Spinal cord (tissue), 9 donors: ENCODE measurements at regions not wholly inside any gene's neighbourhood (a gene's known extent, or its start where the extent isn't known, plus 50 kb on each side); places are given as distances from the start of the nearest gene placed in this dataset.
A peak's percentile ranks its signal among the peaks of the same experiment; 100 is the strongest.

Source experiments
- DNase-seq, 6 donors: peaks; one replicate each; pipeline versions ENCODE4 v3.0.0 to v3.0.0-alpha.2; 2013 to 2015; ENCODE audit warnings: low spot score in 6 of 6, low read depth in 4 of 6
- H3K27ac ChIP-seq: one replicate; pipeline ENCODE4 v1.5.1; 2013; ENCODE audit warnings: low read depth, low read length, control low read depth
- H3K27me3 ChIP-seq: one replicate; pipeline ENCODE4 v1.6.1; 2013; ENCODE audit warnings: low read length; ENCODE audit not compliant: control insufficient read depth, insufficient read depth
- H3K36me3 ChIP-seq: one replicate; pipeline ENCODE4 v1.6.1; 2013; ENCODE audit warnings: low read length; ENCODE audit not compliant: control insufficient read depth, insufficient read depth
- H3K4me1 ChIP-seq: one replicate; pipeline ENCODE4 v1.6.1; 2013; ENCODE audit warnings: low read length; ENCODE audit not compliant: control insufficient read depth, insufficient read depth
- H3K4me3 ChIP-seq: one replicate; pipeline ENCODE4 v1.5.1; 2013; ENCODE audit warnings: low read depth, low read length, control low read depth
- H3K9me3 ChIP-seq: one replicate; pipeline ENCODE4 v1.6.1; 2013; ENCODE audit warnings: low read length; ENCODE audit not compliant: control insufficient read depth, insufficient read depth
- WGBS: methylation state at CpG from one replicate; pipeline ENCODE4 v1.1.5; 2013; ENCODE audit warnings: missing lambda C conversion rate; ENCODE audit not compliant: insufficient coverage; 5-methylcytosine and 5-hydroxymethylcytosine counted together
- donor health status: healthy.

DNA sequence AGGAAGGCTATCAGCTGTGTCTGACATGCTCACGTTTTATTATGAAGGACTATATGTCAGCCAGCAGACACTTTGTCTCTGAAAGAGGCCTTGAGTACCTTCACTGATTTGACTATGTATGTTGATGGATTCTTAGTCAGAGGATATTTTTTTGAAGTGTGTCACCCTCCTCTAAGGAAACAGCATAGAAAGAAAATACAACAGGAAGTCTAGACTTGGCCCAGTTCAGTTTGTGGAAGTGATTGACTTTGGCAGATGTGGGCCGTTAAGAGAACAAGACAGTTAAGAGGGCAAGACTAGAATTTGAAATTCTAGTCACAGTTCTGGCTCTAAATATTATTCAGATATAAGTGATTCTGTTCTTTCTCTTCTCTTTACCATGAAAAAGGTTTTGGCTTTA lies 471.5 kb downstream of the CDH8 start:
- Histone ChIP-seq H3K4me3 (no peak overlapping the region), H3K4me1 (peaks cover under 1% of the 10 kb centered on the region), H3K36me3 (no peaks in the 10 kb centered on the region), H3K27me3 (no peaks in the 10 kb centered on the region), H3K9me3 (no peaks in the 10 kb centered on the region), H3K27ac (no peak overlapping the region)
- no peak for DNase-seq
- WGBS: 40% methylated on average over 1 of the region's 2 CpGs

DNA sequence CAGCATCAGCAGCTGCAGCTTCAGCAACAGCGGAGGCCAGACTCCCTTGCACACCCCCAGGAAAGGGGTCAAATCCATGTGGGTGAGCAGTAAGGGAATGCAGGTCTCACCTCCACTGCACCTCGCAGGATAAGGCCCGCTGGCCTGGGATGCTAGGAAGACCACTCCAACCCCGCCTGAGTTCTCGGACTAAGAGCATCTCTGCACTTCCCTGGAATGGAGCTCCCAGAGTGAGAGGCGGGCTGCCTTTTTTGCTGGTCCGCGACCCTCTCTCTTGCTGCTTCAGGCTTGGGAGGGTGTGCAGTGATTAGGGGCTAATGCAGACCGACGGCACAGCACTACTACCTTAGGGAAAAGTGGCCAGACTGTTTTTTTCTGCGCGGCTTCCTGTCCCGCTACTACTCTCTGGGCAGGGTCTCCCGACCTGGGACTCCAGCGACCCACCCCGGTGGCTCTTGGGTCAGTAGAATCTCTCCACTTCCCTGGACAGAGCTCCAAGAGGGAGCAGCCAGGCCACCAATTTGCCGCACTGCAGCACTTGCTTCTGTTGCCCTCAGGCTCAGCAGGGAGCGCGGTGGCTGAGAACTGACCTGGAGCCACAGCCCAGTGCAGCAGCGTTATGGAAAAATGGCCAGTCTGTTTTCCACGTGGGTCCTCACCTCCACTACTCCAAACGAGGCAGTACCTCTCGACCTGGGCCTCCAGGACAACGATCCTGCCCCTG lies 480.4 kb downstream of the CDH8 start:
- H3K36me3 ChIP-seq: no peaks in the 10 kb centered on the region
- no peaks in the 10 kb centered on the region for H3K9me3 ChIP-seq
- DNase-seq: no peak
- no peaks in the 10 kb centered on the region for H3K4me1 ChIP-seq
- no peak overlapping the region for H3K4me3 ChIP-seq
- no peak overlapping the region for H3K27ac ChIP-seq
- WGBS: 93% methylated on average over 23 of the region's 24 CpGs
- no peaks in the 10 kb centered on the region for H3K27me3 ChIP-seq

GRCh38 chr16:61549327-61549726 lies 486.9 kb downstream of the CDH8 start:
- no peak for DNase-seq
- H3K36me3 ChIP-seq: no peaks in the 10 kb centered on the region
- no peak overlapping the region for H3K27ac ChIP-seq
- no peaks in the 10 kb centered on the region for H3K27me3 ChIP-seq
- H3K9me3 ChIP-seq: no peaks in the 10 kb centered on the region
- H3K4me1 ChIP-seq: no peaks in the 10 kb centered on the region
- WGBS: no CpG with 5 or more reads among the region's 2 CpGs
- H3K4me3 ChIP-seq: no peak overlapping the region

DNA sequence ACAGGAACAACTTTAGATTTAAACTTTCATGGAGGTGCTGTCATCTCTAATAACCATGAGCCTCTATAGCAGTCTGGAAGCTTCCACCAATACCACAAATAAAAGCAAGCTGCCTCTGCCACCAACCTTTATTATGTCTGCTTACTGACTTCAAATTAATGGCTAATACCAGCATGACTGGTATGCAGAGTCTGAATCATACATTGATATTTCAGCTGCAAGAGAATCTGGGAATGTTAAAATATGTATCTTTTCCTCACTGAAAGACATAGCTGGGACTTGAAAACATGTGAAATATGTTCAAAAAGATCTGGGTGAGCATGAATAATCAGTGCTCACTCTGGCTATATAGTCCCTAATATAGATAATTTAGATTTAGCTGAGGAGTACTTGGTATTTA lies 488.6 kb downstream of the CDH8 start:
- H3K4me3 ChIP-seq: no peak overlapping the region
- no peak overlapping the region for H3K27ac ChIP-seq
- H3K4me1 ChIP-seq: no peaks in the 10 kb centered on the region
- H3K27me3 ChIP-seq: no peaks in the 10 kb centered on the region
- H3K36me3 ChIP-seq: no peaks in the 10 kb centered on the region
- H3K9me3 ChIP-seq: no peaks in the 10 kb centered on the region
- no peak for DNase-seq

DNA sequence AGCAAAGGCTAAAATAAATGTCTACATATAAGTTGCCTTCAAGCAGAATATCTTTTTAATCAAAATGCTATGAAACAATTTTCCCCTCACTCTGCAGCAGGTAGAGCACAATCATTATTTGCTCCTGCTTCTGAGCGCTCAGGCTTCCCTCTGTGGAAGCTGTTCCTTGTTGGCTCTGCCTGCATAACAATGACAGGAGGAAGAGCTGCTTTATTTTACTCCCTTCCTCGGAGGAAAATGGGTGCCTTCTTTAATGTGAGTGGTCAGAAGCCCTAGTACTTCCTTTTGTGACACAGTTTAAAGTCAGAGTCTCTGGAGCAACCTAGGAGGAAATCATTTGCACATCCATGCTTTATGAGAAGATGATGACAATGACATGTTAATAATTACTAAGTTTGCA lies 492.1 kb downstream of the CDH8 start:
- no peak overlapping the region for H3K27ac ChIP-seq
- no CpG with 5 or more reads among the region's 2 CpGs for WGBS
- H3K36me3 ChIP-seq: no peaks in the 10 kb centered on the region
- H3K4me3 ChIP-seq: no peak overlapping the region
- no peaks in the 10 kb centered on the region for H3K9me3 ChIP-seq
- no peaks in the 10 kb centered on the region for H3K27me3 ChIP-seq
- no peaks in the 10 kb centered on the region for H3K4me1 ChIP-seq
- DNase-seq: no peak

DNA sequence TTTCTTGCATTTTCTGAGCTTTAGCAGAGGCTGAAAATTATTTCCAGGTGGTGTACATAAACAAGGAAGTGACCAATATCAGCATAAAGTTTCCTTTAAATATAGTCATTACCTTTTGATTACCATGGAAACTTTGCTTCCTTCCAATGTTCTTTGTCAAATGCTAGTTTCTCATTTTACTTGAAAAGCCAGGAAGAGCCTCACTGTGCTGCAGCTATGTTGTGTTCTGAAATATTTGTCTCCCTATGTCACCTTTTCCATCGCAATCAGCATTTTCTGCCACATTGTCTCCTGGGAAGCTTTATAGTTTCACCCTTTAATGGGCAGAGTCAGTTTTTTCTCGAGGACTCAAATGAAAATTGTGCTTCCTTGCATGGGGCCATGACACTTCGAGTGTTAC lies 496.0 kb downstream of the CDH8 start:
- peak in 1 of 6 donors; percentile 43 for DNase-seq
- Histone ChIP-seq H3K27me3 (no peaks in the 10 kb centered on the region), H3K36me3 (no peaks in the 10 kb centered on the region), H3K27ac (no peak overlapping the region), H3K4me3 (no peak overlapping the region), H3K4me1 (no peaks in the 10 kb centered on the region), H3K9me3 (no peaks in the 10 kb centered on the region)
- WGBS: 47% methylated on average over 3 of the region's 3 CpGs

DNA sequence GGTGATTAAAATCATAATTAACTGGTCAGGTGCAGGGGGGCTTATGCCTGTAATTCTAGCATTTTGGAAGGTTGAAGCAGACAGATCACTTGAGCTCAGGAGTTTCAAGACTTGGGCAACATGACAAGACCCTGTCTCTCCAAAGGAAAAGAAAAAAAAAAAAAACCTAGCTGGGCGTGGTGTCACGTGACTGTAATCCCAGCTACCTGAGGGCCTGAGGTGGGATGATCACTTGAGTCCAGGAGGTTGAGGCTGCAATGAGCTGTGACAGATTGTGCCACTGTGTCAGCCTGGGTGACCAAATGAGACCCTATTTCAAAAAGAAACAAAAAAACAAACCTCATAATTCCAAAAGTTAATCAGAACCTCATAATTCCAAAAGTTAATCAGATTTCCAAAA lies 505.5 kb downstream of the CDH8 start:
- no CpG with 5 or more reads among the region's 2 CpGs for WGBS
- H3K9me3 ChIP-seq: no peaks in the 10 kb centered on the region
- DNase-seq: no peak
- H3K27ac ChIP-seq: no peak overlapping the region
- H3K4me3 ChIP-seq: no peak overlapping the region
- H3K4me1 ChIP-seq: no peaks in the 10 kb centered on the region
- no peaks in the 10 kb centered on the region for H3K36me3 ChIP-seq
- H3K27me3 ChIP-seq: no peaks in the 10 kb centered on the region

- H3K27ac ChIP-seq: no peak overlapping the region
- H3K9me3 ChIP-seq: no peaks in the 10 kb centered on the region
- no CpG with 5 or more reads among the region's 2 CpGs for WGBS
- no peak overlapping the region for H3K4me3 ChIP-seq
- H3K27me3 ChIP-seq: no peaks in the 10 kb centered on the region
- DNase-seq: no peak
- H3K36me3 ChIP-seq: no peaks in the 10 kb centered on the region
- no peaks in the 10 kb centered on the region for H3K4me1 ChIP-seq
Measured at GRCh38 chr16:61500851-61501250, 535.4 kb downstream of the CDH8 start.

GRCh38 chr16:61480250-61480649 lies 556.0 kb downstream of the CDH8 start:
- no CpG with 5 or more reads among the region's 1 CpG for WGBS
- H3K9me3 ChIP-seq: no peaks in the 10 kb centered on the region
- no peak for DNase-seq
- H3K27ac ChIP-seq: no peak overlapping the region
- H3K36me3 ChIP-seq: no peaks in the 10 kb centered on the region
- H3K27me3 ChIP-seq: no peaks in the 10 kb centered on the region
- no peaks in the 10 kb centered on the region for H3K4me1 ChIP-seq
- H3K4me3 ChIP-seq: no peak overlapping the region

GRCh38 chr16:61471737-61472136 lies 564.5 kb downstream of the CDH8 start:
- H3K27ac ChIP-seq: no peak overlapping the region
- H3K27me3 ChIP-seq: no peaks in the 10 kb centered on the region
- no peaks in the 10 kb centered on the region for H3K4me1 ChIP-seq
- no peaks in the 10 kb centered on the region for H3K36me3 ChIP-seq
- no peak overlapping the region for H3K4me3 ChIP-seq
- no peaks in the 10 kb centered on the region for H3K9me3 ChIP-seq
- DNase-seq: no peak
